Tibial artery (tissue), 4 donors: ENCODE measurements at regions not wholly inside any gene's neighbourhood (a gene's known extent, or its start where the extent isn't known, plus 50 kb on each side); places are given as distances from the start of the nearest gene placed in this dataset.

ENCODE experiments used
- DNase-seq, 2 donors: peaks; one replicate each; pipeline ENCODE4 v3.0.0-alpha.2; 2019
- H3K27ac ChIP-seq, 2 donors: fragments of 200-600 bp; sonication (generic) in 1 of 2; 1 replicate in 1 of 2; 2 replicates in 1 of 2; pipeline ENCODE4 v1.5.1; 2018 to 2019; ENCODE audit warnings: mild to moderate bottlenecking in 1 of 2
- H3K27me3 ChIP-seq, 2 donors: fragments of 200-600 bp; sonication (generic) in 1 of 2; one replicate each; pipeline versions ENCODE4 v1.5.1 to v1.6.0; 2016 to 2019
- H3K36me3 ChIP-seq, 3 donors: fragments of 200-600 bp; sonication (generic) in 2 of 3; one replicate each; pipeline ENCODE4 v1.5.1; 2016 to 2019; ENCODE audit warnings: mild to moderate bottlenecking in 2 of 3
- H3K4me1 ChIP-seq, 4 donors: fragments of 200-600 bp; sonication (generic) in 2 of 4; 1 replicate in 3 of 4; 2 replicates in 1 of 4; pipeline ENCODE4 v1.5.1; 2016 to 2019
- H3K4me3 ChIP-seq, 2 donors: fragments of 200-600 bp; sonication (generic) in 1 of 2; 1 replicate in 1 of 2; 2 replicates in 1 of 2; pipeline ENCODE4 v1.5.1; 2018 to 2019; ENCODE audit warnings: mild to moderate bottlenecking in 2 of 2
- H3K9me3 ChIP-seq, 3 donors: fragments of 200-600 bp; sonication (generic) in 1 of 3; one replicate each; pipeline ENCODE4 v1.5.1; 2016 to 2019
- intact Hi-C: fragments of 100-400 bp; cut with DNase I; formaldehyde crosslinking; loops from one replicate; pipeline ENCODE4 v1.15.0; 2023; ENCODE audit warnings: low total_unique reads
- TF ChIP-seq, protein P1 (sequence below), 2 experiments: fragments of 200-600 bp in 1 of 2; fragments of 450-650 bp in 1 of 2; IDR thresholded peaks; one replicate each; pipeline ENCODE4 v1.5.1; 2017 to 2019; ENCODE audit warnings: antibody characterized with exemption in 2 of 2, mild to moderate bottlenecking in 1 of 2, moderate library complexity in 1 of 2

DNA sequence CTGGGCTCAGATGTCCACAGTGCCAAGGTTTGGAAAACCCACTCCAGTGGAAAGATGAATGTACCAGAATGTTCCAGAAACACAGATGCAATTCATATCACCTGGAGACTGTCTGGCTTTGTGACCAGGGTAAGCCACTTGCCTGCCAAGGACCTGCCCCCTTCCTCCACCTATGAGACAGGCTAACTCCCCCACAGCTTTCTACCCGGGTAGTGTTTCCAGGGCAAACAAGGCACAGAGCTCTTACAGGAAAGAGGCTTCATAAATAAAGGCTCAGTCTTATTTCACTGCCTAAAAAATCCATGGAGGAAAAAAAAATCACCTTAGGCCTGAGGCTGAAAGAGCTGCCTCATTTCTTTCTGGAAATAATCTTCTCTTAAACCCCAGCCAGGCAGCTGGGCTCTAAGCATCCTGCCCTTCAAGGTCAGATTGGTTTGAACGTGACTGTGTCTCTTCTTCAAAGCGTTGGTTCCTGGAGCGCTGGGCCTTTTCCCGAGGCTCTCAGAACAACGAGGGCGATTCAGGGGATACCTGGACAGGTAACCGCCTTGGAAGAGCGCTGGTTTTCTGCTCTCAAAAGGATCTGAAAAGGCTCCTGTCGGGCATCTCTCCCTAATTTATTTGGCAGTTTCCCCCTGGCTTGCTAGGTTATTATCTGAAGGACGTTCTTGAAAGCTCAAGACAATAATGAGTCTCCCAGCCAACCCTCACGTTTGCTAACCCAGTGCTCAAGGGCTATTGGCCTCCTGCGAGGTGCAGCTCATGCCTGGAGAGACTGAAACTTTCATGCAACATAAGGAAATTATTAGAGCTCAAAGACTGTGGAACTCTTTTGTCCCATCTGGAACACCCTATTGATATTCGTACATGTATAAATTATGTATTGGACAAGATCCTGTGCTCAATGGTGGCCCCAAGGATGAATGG lies 199.2 kb upstream of the PMEPA1 start:
- intact Hi-C loops: no loop called here
- H3K4me1 ChIP-seq: peaks cover 0 to 13% (median 5%) of the 10 kb centered on the region in 4 donors
- H3K27me3 ChIP-seq: no peaks in the 10 kb centered on the region
- H3K27ac ChIP-seq: no peak overlapping the region
- H3K9me3 ChIP-seq: no peaks in the 10 kb centered on the region
- H3K36me3 ChIP-seq: no peaks in the 10 kb centered on the region
- H3K4me3 ChIP-seq: no peak overlapping the region
- DNase-seq: peak; percentile 8 to 24
- TF ChIP-seq, protein P1, sequence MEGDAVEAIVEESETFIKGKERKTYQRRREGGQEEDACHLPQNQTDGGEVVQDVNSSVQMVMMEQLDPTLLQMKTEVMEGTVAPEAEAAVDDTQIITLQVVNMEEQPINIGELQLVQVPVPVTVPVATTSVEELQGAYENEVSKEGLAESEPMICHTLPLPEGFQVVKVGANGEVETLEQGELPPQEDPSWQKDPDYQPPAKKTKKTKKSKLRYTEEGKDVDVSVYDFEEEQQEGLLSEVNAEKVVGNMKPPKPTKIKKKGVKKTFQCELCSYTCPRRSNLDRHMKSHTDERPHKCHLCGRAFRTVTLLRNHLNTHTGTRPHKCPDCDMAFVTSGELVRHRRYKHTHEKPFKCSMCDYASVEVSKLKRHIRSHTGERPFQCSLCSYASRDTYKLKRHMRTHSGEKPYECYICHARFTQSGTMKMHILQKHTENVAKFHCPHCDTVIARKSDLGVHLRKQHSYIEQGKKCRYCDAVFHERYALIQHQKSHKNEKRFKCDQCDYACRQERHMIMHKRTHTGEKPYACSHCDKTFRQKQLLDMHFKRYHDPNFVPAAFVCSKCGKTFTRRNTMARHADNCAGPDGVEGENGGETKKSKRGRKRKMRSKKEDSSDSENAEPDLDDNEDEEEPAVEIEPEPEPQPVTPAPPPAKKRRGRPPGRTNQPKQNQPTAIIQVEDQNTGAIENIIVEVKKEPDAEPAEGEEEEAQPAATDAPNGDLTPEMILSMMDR (IDR thresholded peaks at IDR 0.05): no peak

DNA sequence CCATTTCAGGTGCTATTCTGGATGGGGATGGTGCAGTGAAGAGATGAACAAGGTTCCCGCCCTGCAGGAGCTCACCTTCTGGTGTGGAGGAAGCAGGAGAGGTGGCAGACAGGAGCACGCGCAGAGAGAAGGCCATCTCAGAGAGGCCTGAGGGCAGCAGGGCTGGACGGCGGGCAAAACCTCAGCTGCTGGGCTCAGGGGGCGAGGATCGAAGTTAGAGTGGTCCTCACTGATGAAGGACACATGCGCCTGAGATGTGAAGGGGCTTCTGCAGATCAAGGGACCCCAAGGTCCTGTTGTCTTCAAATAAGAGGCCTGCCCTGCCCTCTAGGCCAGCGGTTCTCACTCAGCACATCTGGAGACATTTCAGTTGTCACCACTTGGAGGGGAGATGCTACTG lies 198.4 kb upstream of the PMEPA1 start:
- H3K27ac ChIP-seq: no peak overlapping the region
- no peaks in the 10 kb centered on the region for H3K36me3 ChIP-seq
- intact Hi-C loops: no loop called here
- no peaks in the 10 kb centered on the region for H3K9me3 ChIP-seq
- H3K4me3 ChIP-seq: no peak overlapping the region
- TF ChIP-seq, protein P1 (IDR thresholded peaks at IDR 0.05): no peak
- peak; percentile 14 to 15 for DNase-seq
- H3K4me1 ChIP-seq: peaks cover 0 to 13% (median 5%) of the 10 kb centered on the region in 4 donors
- no peaks in the 10 kb centered on the region for H3K27me3 ChIP-seq

DNA sequence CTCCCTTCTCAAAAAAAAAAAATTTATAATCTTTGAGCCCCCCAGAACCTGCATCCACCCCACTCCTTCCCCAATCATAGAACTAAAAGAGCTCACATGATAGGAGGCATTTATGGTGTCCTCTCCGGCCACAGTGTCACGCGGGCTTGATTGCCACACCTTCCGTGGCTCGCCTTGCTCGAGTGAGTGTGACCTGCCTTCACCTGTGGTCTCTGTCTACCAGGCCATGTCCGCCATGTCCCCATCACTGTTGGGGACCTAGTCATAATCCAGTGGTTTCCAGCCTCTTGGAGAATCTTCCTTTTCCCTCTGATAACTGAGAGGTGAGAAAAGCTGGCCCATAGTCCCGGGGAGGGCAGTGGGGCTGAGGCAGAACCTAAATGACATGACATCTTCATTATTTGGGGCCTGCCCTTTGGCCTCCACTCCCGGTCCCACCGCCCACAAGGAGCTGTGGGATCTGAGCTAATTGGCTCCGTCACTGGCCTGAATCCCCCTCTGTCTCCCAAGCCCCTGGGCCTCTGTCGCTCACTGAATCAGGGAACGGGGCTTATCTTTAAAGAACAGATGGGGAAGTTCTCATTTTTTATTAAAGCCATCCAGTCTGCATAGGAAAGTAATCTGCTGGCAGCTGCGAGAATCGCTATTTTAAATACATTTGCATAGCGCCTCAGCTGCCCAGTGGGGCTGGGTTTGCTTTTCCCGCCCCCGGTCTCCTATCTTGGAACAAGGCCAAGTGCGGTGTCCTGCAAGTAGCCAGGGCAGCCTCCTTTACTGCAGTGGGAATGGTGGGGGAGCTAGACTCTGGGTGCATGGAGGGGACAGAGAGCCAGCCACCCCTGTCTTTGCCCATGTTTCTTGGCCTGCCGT lies 197.6 kb upstream of the PMEPA1 start:
- Histone ChIP-seq H3K4me3 (no peak overlapping the region), H3K27me3 (no peaks in the 10 kb centered on the region), H3K27ac (no peak overlapping the region), H3K9me3 (no peaks in the 10 kb centered on the region), H3K4me1 (peaks cover 0 to 6% (median 3%) of the 10 kb centered on the region in 4 donors), H3K36me3 (no peaks in the 10 kb centered on the region)
- DNase-seq: peak; percentile 17 to 51
- TF ChIP-seq, protein P1 (IDR thresholded peaks at IDR 0.05): no peak
- intact Hi-C loops: no loop called here

DNA sequence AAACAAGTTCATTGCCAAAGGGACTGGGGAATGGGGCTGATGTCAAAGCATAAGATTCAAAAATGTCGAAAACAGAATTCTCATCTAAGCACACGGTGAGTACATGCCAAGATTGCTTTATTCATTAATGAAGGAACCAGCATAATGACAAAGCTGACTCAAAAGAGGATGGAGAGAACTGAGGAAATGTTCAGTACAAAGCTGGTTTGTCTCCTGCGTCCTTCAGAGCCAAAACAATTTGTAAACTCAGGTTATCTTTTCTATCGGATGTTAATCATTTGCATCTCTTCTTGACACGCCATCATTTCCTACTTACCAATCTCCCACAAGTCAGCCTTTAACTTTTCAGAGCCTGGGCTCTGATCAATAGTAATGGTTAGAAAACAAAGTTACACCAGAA lies 195.6 kb upstream of the PMEPA1 start:
- no peaks in the 10 kb centered on the region for H3K36me3 ChIP-seq
- no peaks in the 10 kb centered on the region for H3K9me3 ChIP-seq
- H3K27me3 ChIP-seq: no peaks in the 10 kb centered on the region
- TF ChIP-seq, protein P1 (IDR thresholded peaks at IDR 0.05): no peak
- H3K27ac ChIP-seq: no peak overlapping the region
- DNase-seq: no peak
- intact Hi-C loops: no loop called here
- no peak overlapping the region for H3K4me3 ChIP-seq
- H3K4me1 ChIP-seq: no peaks in the 10 kb centered on the region

DNA sequence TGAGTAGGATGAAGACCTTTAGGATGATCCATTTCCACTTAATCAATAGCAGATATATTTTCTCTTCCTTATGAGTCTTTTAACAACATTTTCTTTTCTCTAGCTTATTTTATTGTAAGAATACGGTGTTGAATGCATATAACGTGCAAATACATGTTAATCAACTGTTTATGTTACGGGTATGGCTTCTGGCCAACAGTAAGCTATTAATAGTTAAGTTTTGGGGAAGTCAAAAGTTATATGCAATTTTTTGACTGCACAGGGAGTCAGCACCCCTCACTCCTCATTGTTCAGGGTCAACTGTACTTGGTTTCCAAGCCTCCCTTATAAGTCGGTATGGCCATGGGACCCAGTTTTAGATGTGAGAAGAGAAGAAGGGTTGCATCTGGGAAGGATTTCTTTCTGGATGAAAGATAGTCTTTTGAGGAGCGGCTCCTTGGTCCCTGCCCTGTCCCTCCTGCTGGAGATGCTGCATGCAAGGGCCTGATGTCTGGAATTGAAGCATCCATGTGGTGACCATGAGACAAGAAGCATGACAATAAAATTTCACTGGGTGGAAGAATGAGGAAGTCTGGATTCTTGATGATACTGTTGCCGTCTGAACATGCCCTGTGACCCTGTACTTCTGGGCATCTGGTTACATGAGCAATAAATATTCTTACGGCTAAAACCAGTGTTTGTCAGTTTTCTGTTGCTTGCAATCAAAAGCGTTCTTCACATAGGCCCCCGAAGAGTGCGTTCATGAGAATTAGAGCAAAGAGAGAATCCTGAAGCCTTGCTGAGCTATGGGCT lies 194.7 kb upstream of the PMEPA1 start:
- intact Hi-C loops: no loop called here
- Histone ChIP-seq H3K4me3 (no peak overlapping the region), H3K27ac (no peak overlapping the region), H3K36me3 (no peaks in the 10 kb centered on the region), H3K27me3 (no peaks in the 10 kb centered on the region), H3K4me1 (peaks cover 0 to 6% (median 0%) of the 10 kb centered on the region in 4 donors), H3K9me3 (no peaks in the 10 kb centered on the region)
- DNase-seq: peak in 1 of 2 donors; percentile 13
- TF ChIP-seq, protein P1 (IDR thresholded peaks at IDR 0.05): no peak
